ENCODE measurements at regions not wholly inside any gene's neighbourhood (a gene's known extent, or its start where the extent isn't known, plus 50 kb on each side); places are given as distances from the start of the nearest gene placed in this dataset.

GRCh38 chr18:66813138-66813537, 209.2 kb upstream of the CDH19 start:
- H3K36me3 ChIP-seq (ENCODE audit: control insufficient read depth in 2 of 2, insufficient read depth in 2 of 2, low read length in 1 of 2), result no peaks in the 10 kb centered on the region
- no peak overlapping the region for H3K27ac ChIP-seq (ENCODE audit: low read depth in 2 of 2, low read length in 1 of 2)
- no peaks in the 10 kb centered on the region for H3K4me1 ChIP-seq (ENCODE audit: control insufficient read depth in 2 of 2, insufficient read depth in 2 of 2, low read length in 1 of 2)
- no peaks in the 10 kb centered on the region for H3K27me3 ChIP-seq (ENCODE audit: control insufficient read depth in 1 of 2, insufficient read depth in 2 of 2, low read length in 2 of 2)
- H3K9me3 ChIP-seq (ENCODE audit: control insufficient read depth in 2 of 2, insufficient read depth in 1 of 2, low read depth in 1 of 2, low read length in 1 of 2), result no peaks in the 10 kb centered on the region
- H3K4me3 ChIP-seq (ENCODE audit: low read depth in 1 of 2, low read length in 2 of 2), result no peak overlapping the region

- Histone ChIP-seq H3K27me3 (ENCODE audit: control insufficient read depth in 1 of 2, insufficient read depth in 2 of 2, low read length in 2 of 2) (no peaks in the 10 kb centered on the region), H3K4me1 (ENCODE audit: control insufficient read depth in 2 of 2, insufficient read depth in 2 of 2, low read length in 1 of 2) (no peaks in the 10 kb centered on the region), H3K36me3 (ENCODE audit: control insufficient read depth in 2 of 2, insufficient read depth in 2 of 2, low read length in 1 of 2) (no peaks in the 10 kb centered on the region), H3K4me3 (ENCODE audit: low read depth in 1 of 2, low read length in 2 of 2) (no peak overlapping the region), H3K9me3 (ENCODE audit: control insufficient read depth in 2 of 2, insufficient read depth in 1 of 2, low read depth in 1 of 2, low read length in 1 of 2) (no peaks in the 10 kb centered on the region), H3K27ac (ENCODE audit: low read depth in 2 of 2, low read length in 1 of 2) (no peak overlapping the region)
- WGBS, 2 donors, result 34 to 47% methylated on average over 3 of the region's 3 CpGs
These were observed 191.2 kb upstream of the CDH19 start for GRCh38 chr18:66795051-66795450.

GRCh38 chr18:66792466-66792865, 188.6 kb upstream of the CDH19 start:
- 62 to 70% methylated on average over 3 of the region's 3 CpGs for WGBS, 2 donors
- Histone ChIP-seq H3K27me3 (ENCODE audit: control insufficient read depth in 1 of 2, insufficient read depth in 2 of 2, low read length in 2 of 2) (no peaks in the 10 kb centered on the region), H3K9me3 (ENCODE audit: control insufficient read depth in 2 of 2, insufficient read depth in 1 of 2, low read depth in 1 of 2, low read length in 1 of 2) (no peaks in the 10 kb centered on the region), H3K27ac (ENCODE audit: low read depth in 2 of 2, low read length in 1 of 2) (no peak overlapping the region), H3K4me1 (ENCODE audit: control insufficient read depth in 2 of 2, insufficient read depth in 2 of 2, low read length in 1 of 2) (no peaks in the 10 kb centered on the region), H3K36me3 (ENCODE audit: control insufficient read depth in 2 of 2, insufficient read depth in 2 of 2, low read length in 1 of 2) (no peaks in the 10 kb centered on the region), H3K4me3 (ENCODE audit: low read depth in 1 of 2, low read length in 2 of 2) (no peak overlapping the region)

GRCh38 chr18:66780609-66781008, 176.7 kb upstream of the CDH19 start:
- Histone ChIP-seq H3K4me3 (ENCODE audit: low read depth in 1 of 2, low read length in 2 of 2) (no peak overlapping the region), H3K9me3 (ENCODE audit: control insufficient read depth in 2 of 2, insufficient read depth in 1 of 2, low read depth in 1 of 2, low read length in 1 of 2) (no peaks in the 10 kb centered on the region), H3K27me3 (ENCODE audit: control insufficient read depth in 1 of 2, insufficient read depth in 2 of 2, low read length in 2 of 2) (no peaks in the 10 kb centered on the region), H3K27ac (ENCODE audit: low read depth in 2 of 2, low read length in 1 of 2) (no peak overlapping the region), H3K36me3 (ENCODE audit: control insufficient read depth in 2 of 2, insufficient read depth in 2 of 2, low read length in 1 of 2) (no peaks in the 10 kb centered on the region), H3K4me1 (ENCODE audit: control insufficient read depth in 2 of 2, insufficient read depth in 2 of 2, low read length in 1 of 2) (no peaks in the 10 kb centered on the region)
- WGBS, 2 donors, result 81 to 85% methylated on average over 2 of the region's 2 CpGs

GRCh38 chr18:66778048-66778447, 174.2 kb upstream of the CDH19 start:
- H3K36me3 ChIP-seq (ENCODE audit: control insufficient read depth in 2 of 2, insufficient read depth in 2 of 2, low read length in 1 of 2), result no peaks in the 10 kb centered on the region
- H3K27ac ChIP-seq (ENCODE audit: low read depth in 2 of 2, low read length in 1 of 2), result no peak overlapping the region
- no peaks in the 10 kb centered on the region for H3K4me1 ChIP-seq (ENCODE audit: control insufficient read depth in 2 of 2, insufficient read depth in 2 of 2, low read length in 1 of 2)
- no peaks in the 10 kb centered on the region for H3K27me3 ChIP-seq (ENCODE audit: control insufficient read depth in 1 of 2, insufficient read depth in 2 of 2, low read length in 2 of 2)
- WGBS, 2 donors, result 77 to 82% methylated on average over 3 of the region's 3 CpGs
- no peaks in the 10 kb centered on the region for H3K9me3 ChIP-seq (ENCODE audit: control insufficient read depth in 2 of 2, insufficient read depth in 1 of 2, low read depth in 1 of 2, low read length in 1 of 2)
- no peak overlapping the region for H3K4me3 ChIP-seq (ENCODE audit: low read depth in 1 of 2, low read length in 2 of 2)

- no peaks in the 10 kb centered on the region for H3K9me3 ChIP-seq (ENCODE audit: control insufficient read depth in 2 of 2, insufficient read depth in 1 of 2, low read depth in 1 of 2, low read length in 1 of 2)
- H3K4me1 ChIP-seq (ENCODE audit: control insufficient read depth in 2 of 2, insufficient read depth in 2 of 2, low read length in 1 of 2), result no peaks in the 10 kb centered on the region
- 82 to 86% methylated on average over 4 of the region's 4 CpGs for WGBS, 2 donors
These were observed 165.5 kb upstream of the CDH19 start for GRCh38 chr18:66769375-66769774.

GRCh38 chr18:66764230-66764629, 160.3 kb upstream of the CDH19 start:
- H3K36me3 ChIP-seq (ENCODE audit: control insufficient read depth in 2 of 2, insufficient read depth in 2 of 2, low read length in 1 of 2), result no peaks in the 10 kb centered on the region
- H3K27ac ChIP-seq (ENCODE audit: low read depth in 2 of 2, low read length in 1 of 2), result no peak overlapping the region
- no peaks in the 10 kb centered on the region for H3K9me3 ChIP-seq (ENCODE audit: control insufficient read depth in 2 of 2, insufficient read depth in 1 of 2, low read depth in 1 of 2, low read length in 1 of 2)
- 80 to 83% methylated on average over 4 of the region's 4 CpGs for WGBS, 2 donors
- no peaks in the 10 kb centered on the region for H3K4me1 ChIP-seq (ENCODE audit: control insufficient read depth in 2 of 2, insufficient read depth in 2 of 2, low read length in 1 of 2)
- H3K27me3 ChIP-seq (ENCODE audit: control insufficient read depth in 1 of 2, insufficient read depth in 2 of 2, low read length in 2 of 2), result no peaks in the 10 kb centered on the region
- no peak overlapping the region for H3K4me3 ChIP-seq (ENCODE audit: low read depth in 1 of 2, low read length in 2 of 2)

More at GRCh38 chr18:66769375-66769774, 165.5 kb upstream of the CDH19 start:
- no peak overlapping the region for H3K27ac ChIP-seq (ENCODE audit: low read depth in 2 of 2, low read length in 1 of 2)
- no peaks in the 10 kb centered on the region for H3K27me3 ChIP-seq (ENCODE audit: control insufficient read depth in 1 of 2, insufficient read depth in 2 of 2, low read length in 2 of 2)
- H3K36me3 ChIP-seq (ENCODE audit: control insufficient read depth in 2 of 2, insufficient read depth in 2 of 2, low read length in 1 of 2), result no peaks in the 10 kb centered on the region
- H3K4me3 ChIP-seq (ENCODE audit: low read depth in 1 of 2, low read length in 2 of 2), result no peak overlapping the region

- WGBS, 2 donors, result 86 to 89% methylated on average over 4 of the region's 4 CpGs
- H3K27me3 ChIP-seq (ENCODE audit: control insufficient read depth in 1 of 2, insufficient read depth in 2 of 2, low read length in 2 of 2), result no peaks in the 10 kb centered on the region
- H3K9me3 ChIP-seq (ENCODE audit: control insufficient read depth in 2 of 2, insufficient read depth in 1 of 2, low read depth in 1 of 2, low read length in 1 of 2), result no peaks in the 10 kb centered on the region
- H3K4me1 ChIP-seq (ENCODE audit: control insufficient read depth in 2 of 2, insufficient read depth in 2 of 2, low read length in 1 of 2), result no peaks in the 10 kb centered on the region
- no peak overlapping the region for H3K27ac ChIP-seq (ENCODE audit: low read depth in 2 of 2, low read length in 1 of 2)
- no peak overlapping the region for H3K4me3 ChIP-seq (ENCODE audit: low read depth in 1 of 2, low read length in 2 of 2)
- no peaks in the 10 kb centered on the region for H3K36me3 ChIP-seq (ENCODE audit: control insufficient read depth in 2 of 2, insufficient read depth in 2 of 2, low read length in 1 of 2)
These were observed 157.3 kb upstream of the CDH19 start for GRCh38 chr18:66761166-66761565.

- H3K4me1 ChIP-seq (ENCODE audit: control insufficient read depth in 2 of 2, insufficient read depth in 2 of 2, low read length in 1 of 2), result no peaks in the 10 kb centered on the region
- WGBS, 2 donors, result 89 to 90% methylated on average over 4 of the region's 4 CpGs
- no peaks in the 10 kb centered on the region for H3K27me3 ChIP-seq (ENCODE audit: control insufficient read depth in 1 of 2, insufficient read depth in 2 of 2, low read length in 2 of 2)
- no peaks in the 10 kb centered on the region for H3K36me3 ChIP-seq (ENCODE audit: control insufficient read depth in 2 of 2, insufficient read depth in 2 of 2, low read length in 1 of 2)
- no peaks in the 10 kb centered on the region for H3K9me3 ChIP-seq (ENCODE audit: control insufficient read depth in 2 of 2, insufficient read depth in 1 of 2, low read depth in 1 of 2, low read length in 1 of 2)
- H3K27ac ChIP-seq (ENCODE audit: low read depth in 2 of 2, low read length in 1 of 2), result no peak overlapping the region
- H3K4me3 ChIP-seq (ENCODE audit: low read depth in 1 of 2, low read length in 2 of 2), result no peak overlapping the region
These were observed 156.7 kb upstream of the CDH19 start for GRCh38 chr18:66760559-66760958.

GRCh38 chr18:66759050-66759828, 155.3 kb upstream of the CDH19 start:
- Histone ChIP-seq H3K27ac (ENCODE audit: low read depth in 2 of 2, low read length in 1 of 2) (no peak overlapping the region), H3K4me3 (ENCODE audit: low read depth in 1 of 2, low read length in 2 of 2) (no peak overlapping the region), H3K4me1 (ENCODE audit: control insufficient read depth in 2 of 2, insufficient read depth in 2 of 2, low read length in 1 of 2) (no peaks in the 10 kb centered on the region), H3K9me3 (ENCODE audit: control insufficient read depth in 2 of 2, insufficient read depth in 1 of 2, low read depth in 1 of 2, low read length in 1 of 2) (no peaks in the 10 kb centered on the region), H3K27me3 (ENCODE audit: control insufficient read depth in 1 of 2, insufficient read depth in 2 of 2, low read length in 2 of 2) (no peaks in the 10 kb centered on the region), H3K36me3 (ENCODE audit: control insufficient read depth in 2 of 2, insufficient read depth in 2 of 2, low read length in 1 of 2) (no peaks in the 10 kb centered on the region)
- WGBS, 2 donors, result 87 to 90% methylated on average over 6 of the region's 6 CpGs

Data from esophagus (tissue), 2 donors.